GM12878 (cell line): ENCODE measurements at regions not wholly inside any gene's neighbourhood (a gene's known extent, or its start where the extent isn't known, plus 50 kb on each side); places are given as distances from the start of the nearest gene placed in this dataset.

ENCODE experiments used
- EP300 ChIP-seq, 2 experiments: fragments of 150-350 bp in 1 of 2; IDR thresholded peaks; 2 replicates each; pipeline ENCODE4 v1.6.1; 2011 to 2012; ENCODE audit warnings: low read depth in 2 of 2, low read length in 2 of 2, borderline replicate concordance in 1 of 2, improper control_type of control experiment in 1 of 2, inconsistent platforms in 1 of 2; ENCODE audit not compliant: control insufficient read depth in 1 of 2
- ZNF687 ChIP-seq: fragments of 450-650 bp; IDR thresholded peaks from 2 replicates; pipeline ENCODE4 v1.6.1; 2017; ENCODE audit warnings: mild to moderate bottlenecking, moderate library complexity

- TF ChIP-seq ZNF687 (no peak), EP300 (IDR thresholded peaks at IDR 0.05; ENCODE audit: borderline replicate concordance in 1 of 2, control insufficient read depth in 1 of 2, low read depth in 2 of 2, low read length in 2 of 2) (no peak)
Observed at GRCh38 chr2:235378944-235379343, 114.9 kb upstream of the AGAP1 start.
